Progenitor cell of endocrine pancreas (in vitro differentiated cells): ENCODE measurements at regions not wholly inside any gene's neighbourhood (a gene's known extent, or its start where the extent isn't known, plus 50 kb on each side); places are given as distances from the start of the nearest gene placed in this dataset.

Source experiments
- DNase-seq: peaks from one replicate; pipeline ENCODE4 v3.0.0; 2021; ENCODE audit warnings: low spot score; ENCODE audit not compliant: unreplicated experiment
- H3K27ac Mint-ChIP-seq: 2 replicates; pipeline ENCODE4 v1.8.0; 2021; ENCODE audit warnings: mild to moderate bottlenecking, moderate library complexity, mixed read lengths
- H3K27me3 Mint-ChIP-seq: 2 replicates; pipeline ENCODE4 v1.8.0; 2021; ENCODE audit warnings: mixed read lengths
- H3K36me3 Mint-ChIP-seq: 2 replicates; pipeline ENCODE4 v1.8.0; 2022; ENCODE audit warnings: mixed read lengths; ENCODE audit not compliant: insufficient read depth
- H3K4me1 Mint-ChIP-seq: 2 replicates; pipeline ENCODE4 v1.8.0; 2021; ENCODE audit warnings: low read depth, mixed read lengths
- H3K4me3 Mint-ChIP-seq: 2 replicates; pipeline ENCODE4 v1.8.0; 2021; ENCODE audit warnings: low read depth, mild to moderate bottlenecking, moderate library complexity, mixed read lengths
- H3K9me3 Mint-ChIP-seq: 2 replicates; pipeline ENCODE4 v1.8.0; 2021; ENCODE audit warnings: low read depth, mixed read lengths
- TF ChIP-seq, protein P1 (sequence below): fragments of 200-600 bp; sonication (generic); IDR thresholded peaks from one replicate; pipeline ENCODE4 v1.5.0; 2021; ENCODE audit warnings: antibody characterized with exemption, mild to moderate bottlenecking; ENCODE audit not compliant: unreplicated experiment

DNA sequence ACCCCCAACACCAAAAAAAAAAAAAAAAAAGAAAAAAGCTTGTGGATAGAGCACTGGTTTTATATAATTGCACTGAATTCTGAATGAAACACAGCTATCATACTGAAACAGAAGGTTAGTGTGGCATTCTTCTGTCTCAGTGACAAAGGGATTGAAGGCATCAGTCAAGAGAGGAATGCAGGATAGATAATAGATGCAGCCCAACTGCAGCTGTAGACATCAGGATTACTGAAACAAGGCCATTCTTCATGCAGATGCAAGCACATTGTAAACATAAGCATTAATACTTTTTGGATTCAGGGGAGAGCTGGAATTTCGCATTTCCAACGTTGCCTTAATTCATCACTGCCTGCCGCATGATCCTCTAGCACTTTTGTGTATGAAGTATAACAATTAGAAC is 897.4 kb upstream of the KLHL29 start:
- no peak overlapping the region for H3K4me3 Mint-ChIP-seq
- no peaks in the 10 kb centered on the region for H3K27me3 Mint-ChIP-seq
- no peak for DNase-seq
- H3K36me3 Mint-ChIP-seq: no peaks in the 10 kb centered on the region
- no peaks in the 10 kb centered on the region for H3K9me3 Mint-ChIP-seq
- TF ChIP-seq, protein P1, sequence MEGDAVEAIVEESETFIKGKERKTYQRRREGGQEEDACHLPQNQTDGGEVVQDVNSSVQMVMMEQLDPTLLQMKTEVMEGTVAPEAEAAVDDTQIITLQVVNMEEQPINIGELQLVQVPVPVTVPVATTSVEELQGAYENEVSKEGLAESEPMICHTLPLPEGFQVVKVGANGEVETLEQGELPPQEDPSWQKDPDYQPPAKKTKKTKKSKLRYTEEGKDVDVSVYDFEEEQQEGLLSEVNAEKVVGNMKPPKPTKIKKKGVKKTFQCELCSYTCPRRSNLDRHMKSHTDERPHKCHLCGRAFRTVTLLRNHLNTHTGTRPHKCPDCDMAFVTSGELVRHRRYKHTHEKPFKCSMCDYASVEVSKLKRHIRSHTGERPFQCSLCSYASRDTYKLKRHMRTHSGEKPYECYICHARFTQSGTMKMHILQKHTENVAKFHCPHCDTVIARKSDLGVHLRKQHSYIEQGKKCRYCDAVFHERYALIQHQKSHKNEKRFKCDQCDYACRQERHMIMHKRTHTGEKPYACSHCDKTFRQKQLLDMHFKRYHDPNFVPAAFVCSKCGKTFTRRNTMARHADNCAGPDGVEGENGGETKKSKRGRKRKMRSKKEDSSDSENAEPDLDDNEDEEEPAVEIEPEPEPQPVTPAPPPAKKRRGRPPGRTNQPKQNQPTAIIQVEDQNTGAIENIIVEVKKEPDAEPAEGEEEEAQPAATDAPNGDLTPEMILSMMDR: no peak
- H3K4me1 Mint-ChIP-seq: no peaks in the 10 kb centered on the region
- no peak overlapping the region for H3K27ac Mint-ChIP-seq

DNA sequence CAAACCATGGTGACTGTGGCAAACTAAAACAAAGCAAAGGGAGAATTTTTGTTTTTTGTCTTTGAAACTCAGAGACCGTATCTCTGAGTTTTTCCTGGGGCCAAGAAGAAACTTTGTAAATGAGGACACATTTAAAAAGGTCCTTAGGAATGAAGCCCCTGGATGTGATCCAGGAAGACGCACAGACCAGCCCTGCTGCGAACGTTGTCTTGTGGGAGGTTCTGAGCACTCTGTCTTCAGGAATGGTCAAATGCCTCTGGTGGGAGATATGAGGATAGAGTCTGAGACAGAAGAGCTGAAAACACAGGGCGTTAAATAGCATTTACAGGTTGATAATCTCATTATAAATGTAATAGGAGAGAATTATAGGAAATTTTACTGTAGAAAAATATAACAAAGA is 893.5 kb upstream of the KLHL29 start:
- no peak overlapping the region for H3K27ac Mint-ChIP-seq
- no peak overlapping the region for H3K4me3 Mint-ChIP-seq
- H3K4me1 Mint-ChIP-seq: no peaks in the 10 kb centered on the region
- no peaks in the 10 kb centered on the region for H3K36me3 Mint-ChIP-seq
- no peak for DNase-seq
- TF ChIP-seq, protein P1: no peak
- no peaks in the 10 kb centered on the region for H3K27me3 Mint-ChIP-seq
- no peaks in the 10 kb centered on the region for H3K9me3 Mint-ChIP-seq

DNA sequence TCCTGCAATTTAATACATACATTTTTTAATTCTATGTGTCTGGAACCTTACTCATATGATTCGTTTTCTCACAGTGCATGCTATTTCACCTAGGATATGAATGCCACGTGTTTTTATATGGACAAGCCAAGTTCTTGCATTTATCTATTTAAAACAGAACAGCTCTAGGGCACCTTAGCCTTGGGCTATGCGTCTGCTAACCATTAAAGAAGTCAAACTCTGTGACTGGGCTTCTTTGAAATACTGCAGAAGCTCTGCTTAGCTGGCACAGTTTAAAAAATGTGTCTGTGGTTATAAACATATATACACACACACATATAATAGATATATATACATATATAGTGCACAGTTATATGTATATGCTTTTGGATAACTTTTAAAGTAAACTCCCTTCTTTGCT is 890.8 kb upstream of the KLHL29 start:
- TF ChIP-seq, protein P1: no peak
- Mint-ChIP-seq H3K27me3 (no peaks in the 10 kb centered on the region), H3K9me3 (no peaks in the 10 kb centered on the region), H3K4me3 (no peak overlapping the region), H3K36me3 (no peaks in the 10 kb centered on the region), H3K4me1 (no peaks in the 10 kb centered on the region), H3K27ac (no peak overlapping the region)
- DNase-seq: no peak

DNA sequence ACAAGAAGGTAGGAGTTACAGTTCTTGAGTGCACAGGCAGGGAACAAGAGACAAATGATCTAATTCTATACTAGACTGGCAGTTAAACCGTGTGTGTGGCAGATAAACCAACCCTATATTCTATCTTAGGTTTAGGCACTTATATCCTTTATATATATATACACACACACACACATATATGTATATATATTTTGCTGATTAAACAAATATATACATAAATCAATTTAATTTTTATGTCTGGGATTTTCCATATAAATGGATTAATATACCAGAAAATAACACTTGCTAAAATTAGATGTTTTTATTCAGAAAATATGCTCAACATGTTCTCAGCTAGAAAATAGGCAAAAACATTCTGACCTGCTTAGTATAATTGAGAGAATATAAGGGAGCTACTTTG is 887.9 kb upstream of the KLHL29 start:
- DNase-seq: no peak
- no peak overlapping the region for H3K27ac Mint-ChIP-seq
- H3K27me3 Mint-ChIP-seq: no peaks in the 10 kb centered on the region
- no peaks in the 10 kb centered on the region for H3K36me3 Mint-ChIP-seq
- TF ChIP-seq, protein P1: no peak
- H3K9me3 Mint-ChIP-seq: no peaks in the 10 kb centered on the region
- no peaks in the 10 kb centered on the region for H3K4me1 Mint-ChIP-seq
- no peak overlapping the region for H3K4me3 Mint-ChIP-seq

DNA sequence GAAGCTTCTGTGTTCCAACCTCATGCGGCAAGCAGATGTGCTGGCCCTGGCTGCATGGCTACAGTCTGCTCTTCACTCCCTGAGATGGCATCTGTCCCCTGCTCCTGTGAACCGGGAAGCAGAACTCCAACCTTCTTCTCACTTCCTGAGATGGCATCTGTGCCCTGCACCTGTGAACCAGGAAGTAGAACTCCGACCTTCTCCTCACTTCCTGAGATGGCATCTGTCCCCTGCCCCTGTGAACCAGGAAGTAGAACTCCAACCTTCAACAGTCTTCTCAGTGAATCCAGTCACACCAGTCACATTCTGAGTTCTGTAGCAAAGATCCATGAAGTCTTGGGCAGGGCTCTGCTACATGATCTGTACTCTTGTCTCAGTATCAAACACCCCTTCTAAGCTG is 887.2 kb upstream of the KLHL29 start:
- Mint-ChIP-seq H3K27ac (no peak overlapping the region), H3K27me3 (no peaks in the 10 kb centered on the region), H3K36me3 (no peaks in the 10 kb centered on the region), H3K9me3 (no peaks in the 10 kb centered on the region), H3K4me3 (no peak overlapping the region), H3K4me1 (no peaks in the 10 kb centered on the region)
- TF ChIP-seq, protein P1: no peak
- no peak for DNase-seq
